Cardiac fibroblast (primary cell): ENCODE measurements at regions not wholly inside any gene's neighbourhood (a gene's known extent, or its start where the extent isn't known, plus 50 kb on each side); places are given as distances from the start of the nearest gene placed in this dataset.
"Not testable (repeated sequence)": the region's sequence is repeated elsewhere in the genome, so short reads cannot be mapped to it uniquely, and the experiment has no call there.

Experiments used
- DNase-seq, 2 donors: peaks; one replicate each; pipeline versions ENCODE4 v3.0.0 to v3.0.0-alpha.2; 2010; ENCODE audit warnings: low read depth in 2 of 2
- H3K4me3 ChIP-seq, 2 donors: replicated peaks in 1 of 2; 1 replicate in 1 of 2; 2 replicates in 1 of 2; pipeline ENCODE4 v1.5.1; 2011; ENCODE audit warnings: low read depth in 2 of 2, low read length in 2 of 2, mild to moderate bottlenecking in 2 of 2, moderate library complexity in 1 of 2
- CTCF ChIP-seq: IDR thresholded peaks from one replicate; pipeline ENCODE4 v1.5.1; 2011; ENCODE audit warnings: low read depth, mild to moderate bottlenecking, low read length, inconsistent platforms

- DNase-seq = peak in 1 of 2 donors; percentile 1
- no peak for TF ChIP-seq CTCF
- H3K4me3 ChIP-seq = no peak overlapping the region
Observed at GRCh38 chrX:25726539-25726938, 411.6 kb upstream of the MAGEB18 start.

DNA sequence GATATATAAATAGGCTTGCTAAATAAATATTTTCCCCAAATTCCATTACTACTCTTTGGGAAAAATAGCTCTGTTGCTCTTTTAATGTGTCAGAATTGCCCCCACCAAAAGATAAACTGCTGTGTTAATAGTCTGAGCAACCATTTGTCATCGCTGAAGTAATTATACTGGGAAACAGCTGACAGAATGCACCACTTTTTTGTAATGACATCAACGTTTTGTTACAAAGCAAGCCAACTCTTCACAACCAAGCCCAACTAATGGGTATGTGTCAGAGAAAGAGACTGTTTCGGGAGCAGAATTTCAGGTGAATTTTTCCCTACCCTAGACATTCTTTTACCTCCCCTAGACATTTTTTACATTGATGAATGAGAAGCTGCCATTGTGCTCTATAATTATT is 405.0 kb upstream of the MAGEB18 start:
- TF ChIP-seq CTCF = no peak
- DNase-seq = no peak
- no peak overlapping the region for H3K4me3 ChIP-seq

- DNase-seq = peak in 1 of 2 donors; percentile 4
- TF ChIP-seq CTCF = no peak
Observed at GRCh38 chrX:25737540-25737939, 400.6 kb upstream of the MAGEB18 start.

GRCh38 chrX:25742334-25742733 is 395.8 kb upstream of the MAGEB18 start:
- no peak overlapping the region for H3K4me3 ChIP-seq
- no peak for DNase-seq
- TF ChIP-seq CTCF = no peak

More at GRCh38 chrX:25737540-25737939, 400.6 kb upstream of the MAGEB18 start:
- no peak overlapping the region for H3K4me3 ChIP-seq

DNA sequence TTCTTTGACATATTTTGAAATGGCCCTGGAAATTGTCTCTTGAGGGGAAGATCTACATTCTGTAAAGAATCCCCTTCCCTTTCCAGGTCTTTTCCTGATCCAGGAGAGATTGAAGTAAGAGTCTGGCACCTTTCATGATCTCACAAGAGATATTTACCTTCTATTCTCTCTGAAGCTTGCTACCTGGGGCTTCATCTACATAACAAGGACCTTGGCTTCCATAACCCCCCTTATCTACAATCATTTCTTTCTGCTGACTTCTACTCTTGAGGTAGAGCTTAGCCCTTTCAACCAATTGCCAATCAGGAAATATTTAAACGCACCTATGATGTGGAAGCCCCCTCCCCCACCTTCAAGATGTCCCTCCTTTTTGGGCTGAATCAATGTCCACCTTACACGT is 383.7 kb upstream of the MAGEB18 start:
- no peak for DNase-seq
- TF ChIP-seq CTCF = no peak
- no peak overlapping the region for H3K4me3 ChIP-seq

GRCh38 chrX:25755194-25755593 is 382.9 kb upstream of the MAGEB18 start:
- no peak overlapping the region for H3K4me3 ChIP-seq
- DNase-seq = no peak
- no peak for TF ChIP-seq CTCF

- no peak for TF ChIP-seq CTCF
- no peak overlapping the region for H3K4me3 ChIP-seq
- DNase-seq = no peak
Observed at GRCh38 chrX:25762656-25763055, 375.5 kb upstream of the MAGEB18 start.

GRCh38 chrX:25771853-25772252 is 366.3 kb upstream of the MAGEB18 start:
- DNase-seq, H3K4me3 ChIP-seq: not testable (repeated sequence)

- peak in 1 of 2 donors; percentile 1 for DNase-seq
- H3K4me3 ChIP-seq = not testable (repeated sequence)
Observed at GRCh38 chrX:25797796-25798195, 340.3 kb upstream of the MAGEB18 start.
